OCI-LY1 (cell line): ENCODE measurements at regions not wholly inside any gene's neighbourhood (a gene's known extent, or its start where the extent isn't known, plus 50 kb on each side); places are given as distances from the start of the nearest gene placed in this dataset.

Experiments
- H2AFZ ChIP-seq: fragments of 200-600 bp; sonication (generic), shearing (Covaris generic); 2 replicates; pipeline ENCODE4 v1.6.0; 2014; ENCODE audit warnings: antibody characterized with exemption, mild to moderate bottlenecking, low read length
- H3F3A ChIP-seq: fragments of 200-600 bp; sonication (generic), shearing (Covaris generic); 2 replicates; pipeline ENCODE4 v1.6.0; 2014; ENCODE audit warnings: mild to moderate bottlenecking, antibody characterized with exemption, low read length, moderate library complexity; ENCODE audit not compliant: insufficient read depth
- H3K27ac ChIP-seq: fragments of 200-600 bp; sonication (generic); 2 replicates; pipeline ENCODE4 v1.5.1; 2014; ENCODE audit warnings: low read length, mixed run types, mild to moderate bottlenecking, low read depth; ENCODE audit not compliant: poor library complexity, severe bottlenecking
- H3K27me3 ChIP-seq: fragments of 200-600 bp; sonication (generic); 2 replicates; pipeline ENCODE4 v1.6.0; 2014; ENCODE audit warnings: antibody characterized with exemption, mild to moderate bottlenecking, low read length, moderate library complexity; ENCODE audit not compliant: insufficient read depth
- H3K36me3 ChIP-seq: fragments of 200-600 bp; sonication (generic); 2 replicates; pipeline ENCODE4 v1.6.1; 2014; ENCODE audit warnings: mild to moderate bottlenecking, antibody characterized with exemption, low read length, moderate library complexity, mixed read lengths; ENCODE audit not compliant: insufficient read depth
- H3K4me1 ChIP-seq: fragments of 200-600 bp; sonication (generic); 2 replicates; pipeline ENCODE4 v1.5.1; 2014; ENCODE audit warnings: mild to moderate bottlenecking, low read length, moderate library complexity; ENCODE audit not compliant: insufficient read depth, severe bottlenecking
- H3K4me2 ChIP-seq: fragments of 200-600 bp; sonication (generic), shearing (Covaris generic); 2 replicates; pipeline ENCODE4 v1.6.1; 2014; ENCODE audit warnings: low read length
- H3K4me3 ChIP-seq: fragments of 200-600 bp; sonication (generic); 2 replicates; pipeline ENCODE4 v1.5.1; 2014; ENCODE audit warnings: low read length, low read depth, mild to moderate bottlenecking, mixed read lengths; ENCODE audit not compliant: poor library complexity, severe bottlenecking
- H3K79me2 ChIP-seq: fragments of 200-600 bp; shearing (Covaris generic); 2 replicates; pipeline ENCODE4 v1.6.1; 2016; ENCODE audit warnings: mixed run types, low read length, mixed read lengths; ENCODE audit not compliant: insufficient read depth
- H3K9ac ChIP-seq: fragments of 200-600 bp; sonication (generic), shearing (Covaris generic); 2 replicates; pipeline ENCODE4 v1.6.1; 2014; ENCODE audit warnings: mild to moderate bottlenecking, low read length, mixed read lengths
- H3K9me2 ChIP-seq: fragments of 200-600 bp; sonication (generic), shearing (Covaris generic); 2 replicates; pipeline ENCODE4 v1.6.1; 2014; ENCODE audit warnings: low read depth, mild to moderate bottlenecking, low read length, mixed read lengths
- H3K9me3 ChIP-seq: fragments of 200-600 bp; shearing (Covaris generic); 2 replicates; pipeline ENCODE4 v1.6.1; 2014; ENCODE audit warnings: low read length, mixed read lengths
- H4K20me1 ChIP-seq: fragments of 200-600 bp; sonication (generic), shearing (Covaris generic); 2 replicates; pipeline ENCODE4 v1.6.0; 2016; ENCODE audit warnings: mild to moderate bottlenecking, low read length; ENCODE audit not compliant: insufficient read depth
- EZH2 ChIP-seq: fragments of 200-600 bp; sonication (generic), shearing (Covaris generic); IDR thresholded peaks from 2 replicates; pipeline ENCODE4 v1.8.0; 2017; ENCODE audit warnings: borderline replicate concordance, mixed run types, mild to moderate bottlenecking, antibody characterized with exemption, low read length, moderate library complexity, mixed read lengths
- TF ChIP-seq, protein P1 (sequence below): fragments of 200-600 bp; sonication (generic), shearing (Covaris generic); IDR thresholded peaks from 2 replicates; pipeline ENCODE4 v1.5.1; 2017; ENCODE audit warnings: mild to moderate bottlenecking, antibody characterized with exemption, low read length, moderate library complexity, mixed read lengths

DNA sequence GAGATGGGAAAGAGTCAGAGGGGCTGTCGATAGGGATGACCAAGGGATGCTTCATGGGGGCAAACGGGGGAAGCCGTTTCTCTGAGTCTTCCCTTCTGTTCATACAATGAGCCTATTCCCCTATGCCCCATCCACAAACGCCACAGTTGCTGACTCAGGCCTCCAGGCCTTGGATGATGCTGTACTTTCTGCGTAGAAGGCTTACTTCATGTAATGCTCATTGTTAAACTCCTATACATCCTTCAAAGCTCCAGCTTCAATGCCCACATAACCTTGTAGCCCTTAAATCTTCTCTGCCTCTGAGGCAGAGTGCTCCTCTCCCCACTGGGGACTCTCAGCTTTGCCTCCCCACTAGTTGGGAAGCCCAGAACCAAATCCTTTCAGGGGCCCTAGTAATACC lies 120.3 kb downstream of the PTPRS start:
- no peak overlapping the region for H3K27ac ChIP-seq
- no peaks in the 10 kb centered on the region for H4K20me1 ChIP-seq
- H3K27me3 ChIP-seq, result peaks cover 8% of the 10 kb centered on the region; the same call in 1 of the 2 replicates
- H3K79me2 ChIP-seq, result no peaks in the 10 kb centered on the region
- H3K9me3 ChIP-seq, result no peaks in the 10 kb centered on the region
- H3K36me3 ChIP-seq, result no peaks in the 10 kb centered on the region
- no peaks in the 10 kb centered on the region for H3K9me2 ChIP-seq
- H3K9ac ChIP-seq, result no peak overlapping the region
- no peaks in the 10 kb centered on the region for H3K4me1 ChIP-seq
- no peak overlapping the region for H3K4me2 ChIP-seq
- no peak overlapping the region for H2AFZ ChIP-seq
- no peak overlapping the region for H3K4me3 ChIP-seq
- TF ChIP-seq, protein P1, sequence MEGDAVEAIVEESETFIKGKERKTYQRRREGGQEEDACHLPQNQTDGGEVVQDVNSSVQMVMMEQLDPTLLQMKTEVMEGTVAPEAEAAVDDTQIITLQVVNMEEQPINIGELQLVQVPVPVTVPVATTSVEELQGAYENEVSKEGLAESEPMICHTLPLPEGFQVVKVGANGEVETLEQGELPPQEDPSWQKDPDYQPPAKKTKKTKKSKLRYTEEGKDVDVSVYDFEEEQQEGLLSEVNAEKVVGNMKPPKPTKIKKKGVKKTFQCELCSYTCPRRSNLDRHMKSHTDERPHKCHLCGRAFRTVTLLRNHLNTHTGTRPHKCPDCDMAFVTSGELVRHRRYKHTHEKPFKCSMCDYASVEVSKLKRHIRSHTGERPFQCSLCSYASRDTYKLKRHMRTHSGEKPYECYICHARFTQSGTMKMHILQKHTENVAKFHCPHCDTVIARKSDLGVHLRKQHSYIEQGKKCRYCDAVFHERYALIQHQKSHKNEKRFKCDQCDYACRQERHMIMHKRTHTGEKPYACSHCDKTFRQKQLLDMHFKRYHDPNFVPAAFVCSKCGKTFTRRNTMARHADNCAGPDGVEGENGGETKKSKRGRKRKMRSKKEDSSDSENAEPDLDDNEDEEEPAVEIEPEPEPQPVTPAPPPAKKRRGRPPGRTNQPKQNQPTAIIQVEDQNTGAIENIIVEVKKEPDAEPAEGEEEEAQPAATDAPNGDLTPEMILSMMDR, result no peak
- no peak for TF ChIP-seq EZH2
- no peaks in the 10 kb centered on the region for H3F3A ChIP-seq

DNA sequence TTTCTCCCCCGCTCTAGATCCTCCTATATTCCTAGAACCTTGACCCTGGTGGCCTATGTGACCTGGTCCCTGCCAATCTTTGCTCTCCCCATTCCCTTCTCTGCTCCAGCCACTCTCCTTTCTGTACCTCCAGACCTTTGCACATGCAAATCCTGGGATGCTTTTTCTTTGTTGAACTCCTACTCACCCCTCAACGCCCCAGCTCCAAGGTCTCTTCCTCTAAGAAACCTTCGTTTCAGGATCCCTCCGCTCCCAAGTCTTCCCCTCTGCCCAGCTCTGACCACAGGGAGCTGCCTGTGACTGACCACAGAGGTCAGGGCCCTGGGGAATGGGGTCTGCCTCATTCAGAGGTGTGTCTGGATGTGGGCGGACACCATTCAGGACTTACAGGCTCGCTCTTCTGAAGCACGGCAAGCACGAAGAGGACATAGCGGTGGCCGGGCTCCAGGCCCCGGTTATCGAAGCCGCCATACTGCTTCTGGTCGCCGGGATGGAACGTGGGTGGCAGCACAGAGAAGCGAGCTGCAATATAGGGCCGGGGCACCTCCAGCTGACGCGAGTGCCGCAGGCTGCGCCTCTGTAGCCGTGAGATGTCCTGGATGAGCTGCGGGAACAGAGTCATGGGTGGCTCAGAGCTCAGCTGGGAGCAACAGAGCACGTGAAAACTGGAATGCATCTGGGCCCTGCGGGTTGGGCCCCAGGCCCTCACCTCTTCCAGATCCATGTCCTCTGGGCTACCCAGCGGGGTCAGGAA lies 120.9 kb downstream of the PTPRS start:
- no peaks in the 10 kb centered on the region for H3K9me3 ChIP-seq
- no peaks in the 10 kb centered on the region for H3F3A ChIP-seq
- no peaks in the 10 kb centered on the region for H3K36me3 ChIP-seq
- no peaks in the 10 kb centered on the region for H3K79me2 ChIP-seq
- no peak overlapping the region for H3K27ac ChIP-seq
- no peak for TF ChIP-seq EZH2
- TF ChIP-seq, protein P1, result no peak
- no peaks in the 10 kb centered on the region for H3K4me1 ChIP-seq
- H2AFZ ChIP-seq, result no peak overlapping the region
- no peaks in the 10 kb centered on the region for H3K9me2 ChIP-seq
- no peaks in the 10 kb centered on the region for H4K20me1 ChIP-seq
- peaks cover 8% of the 10 kb centered on the region; the same call in 1 of the 2 replicates for H3K27me3 ChIP-seq
- H3K4me3 ChIP-seq, result no peak overlapping the region
- H3K4me2 ChIP-seq, result no peak overlapping the region
- H3K9ac ChIP-seq, result no peak overlapping the region

DNA sequence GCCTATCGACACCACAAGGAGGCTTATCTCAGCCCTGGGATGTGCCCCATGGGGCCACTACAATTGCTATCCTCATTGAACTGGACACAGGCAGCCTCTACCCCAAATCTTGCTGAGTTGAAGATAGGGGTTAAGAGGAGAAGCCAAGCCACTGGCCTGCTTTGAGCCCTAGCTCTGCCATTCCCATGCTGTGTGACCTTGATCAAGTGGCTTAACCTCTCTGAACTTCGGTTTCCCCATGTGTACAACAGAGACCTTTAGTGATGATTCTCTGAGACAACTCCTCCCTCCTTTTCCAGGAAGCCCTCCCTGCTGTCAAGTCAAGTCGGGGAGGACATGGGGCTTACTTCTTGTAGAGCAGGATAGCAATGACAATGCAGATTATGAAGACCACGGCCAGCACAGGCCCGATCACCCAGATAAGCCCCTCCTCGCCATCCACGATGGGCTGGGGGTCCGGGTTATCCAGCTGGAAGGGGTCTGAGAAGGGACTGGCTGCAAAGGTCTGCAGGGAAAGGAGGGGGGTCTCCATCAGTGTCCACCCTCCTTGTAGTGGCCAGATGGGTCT lies 121.6 kb downstream of the PTPRS start:
- Histone ChIP-seq H3K4me2 (no peak overlapping the region), H3K79me2 (no peaks in the 10 kb centered on the region), H4K20me1 (no peaks in the 10 kb centered on the region), H3K9me2 (no peaks in the 10 kb centered on the region), H3K27me3 (peaks cover 8% of the 10 kb centered on the region; the same call in 1 of the 2 replicates), H3K36me3 (no peaks in the 10 kb centered on the region), H3F3A (no peaks in the 10 kb centered on the region), H3K9ac (no peak overlapping the region), H3K4me1 (no peaks in the 10 kb centered on the region), H2AFZ (no peak overlapping the region), H3K9me3 (no peaks in the 10 kb centered on the region), H3K27ac (no peak overlapping the region), H3K4me3 (no peak overlapping the region)
- TF ChIP-seq, protein P1, result no peak
- TF ChIP-seq EZH2, result no peak
